GM19438 (cell line): ENCODE measurements at regions not wholly inside any gene's neighbourhood (a gene's known extent, or its start where the extent isn't known, plus 50 kb on each side); places are given as distances from the start of the nearest gene placed in this dataset.
"Not testable (repeated sequence)": the region's sequence is repeated elsewhere in the genome, so short reads cannot be mapped to it uniquely, and the experiment has no call there.

Source experiments
- ATAC-seq: cut with Tn5 transposase; IDR thresholded peaks from one replicate; pipeline ENCODE4 v1.9.1; 2021; ENCODE audit warnings: low read depth; ENCODE audit not compliant: unreplicated experiment

DNA sequence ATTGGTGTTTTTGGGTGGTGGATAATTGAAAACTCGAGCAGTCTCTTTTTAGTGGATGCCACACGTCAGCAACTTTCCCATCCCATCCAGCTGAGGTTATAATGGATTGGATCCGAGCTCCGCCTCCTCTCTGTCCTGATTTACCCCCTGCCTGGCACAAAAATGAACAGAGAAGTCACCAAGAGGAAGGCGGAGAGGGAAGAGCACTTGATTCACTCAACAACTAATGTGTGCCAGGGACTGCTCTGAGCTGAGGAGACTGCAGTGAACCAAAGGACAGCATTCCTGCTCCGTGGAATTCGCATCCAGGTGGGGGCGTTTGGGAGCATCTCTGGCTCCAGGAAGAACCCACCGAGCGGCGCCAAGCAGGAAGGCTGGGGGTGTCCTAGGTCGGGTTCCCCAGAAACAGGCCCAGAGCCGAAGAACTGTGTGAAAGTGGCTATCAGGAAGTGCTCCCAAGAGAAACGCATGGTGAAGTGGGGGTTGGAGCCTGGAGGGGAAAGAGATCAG lies 95.8 kb upstream of the NAA20 start:
- ATAC-seq, result no peak

- ATAC-seq, result not testable (repeated sequence)
Observed at GRCh38 chr20:19921829-19922228, 95.3 kb upstream of the NAA20 start.

- no peak for ATAC-seq
Observed at GRCh38 chr20:19922716-19923115, 94.4 kb upstream of the NAA20 start.

DNA sequence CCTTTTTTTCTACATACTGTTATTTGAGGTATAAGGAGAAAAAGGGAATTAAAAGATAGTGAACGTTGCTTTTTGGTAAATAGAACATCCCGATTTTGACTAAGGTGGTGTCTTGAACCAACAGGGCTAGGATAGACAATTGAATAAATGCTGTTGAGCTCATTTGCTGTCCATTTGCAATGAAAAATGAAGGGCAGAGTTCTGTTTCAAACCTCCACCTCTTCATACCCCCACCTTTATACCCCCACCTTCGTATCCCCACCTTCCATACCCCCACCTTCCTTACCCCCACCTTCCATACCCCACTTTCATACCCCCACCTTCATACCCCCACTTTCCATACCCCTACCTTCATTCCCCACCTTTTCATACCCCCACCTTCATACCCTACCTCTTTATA lies 93.4 kb upstream of the NAA20 start:
- no peak for ATAC-seq

DNA sequence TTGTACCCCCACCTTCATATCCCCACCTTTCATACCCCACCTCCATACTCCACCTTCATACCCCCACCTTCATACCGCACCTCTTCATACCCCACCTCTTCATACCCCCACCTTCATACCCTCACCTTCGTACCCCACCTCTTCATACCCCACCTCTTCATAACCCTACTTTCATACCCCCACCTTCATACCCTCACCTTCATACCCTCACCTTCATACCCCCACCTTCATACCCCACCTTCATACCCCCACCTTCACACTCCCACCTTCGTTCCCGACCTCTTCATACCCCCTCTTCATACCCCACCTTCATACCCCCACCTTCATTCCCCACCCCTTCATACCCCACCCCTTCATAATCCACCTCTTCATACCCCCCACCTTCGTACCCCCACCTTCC lies 92.9 kb upstream of the NAA20 start:
- no peak for ATAC-seq

DNA sequence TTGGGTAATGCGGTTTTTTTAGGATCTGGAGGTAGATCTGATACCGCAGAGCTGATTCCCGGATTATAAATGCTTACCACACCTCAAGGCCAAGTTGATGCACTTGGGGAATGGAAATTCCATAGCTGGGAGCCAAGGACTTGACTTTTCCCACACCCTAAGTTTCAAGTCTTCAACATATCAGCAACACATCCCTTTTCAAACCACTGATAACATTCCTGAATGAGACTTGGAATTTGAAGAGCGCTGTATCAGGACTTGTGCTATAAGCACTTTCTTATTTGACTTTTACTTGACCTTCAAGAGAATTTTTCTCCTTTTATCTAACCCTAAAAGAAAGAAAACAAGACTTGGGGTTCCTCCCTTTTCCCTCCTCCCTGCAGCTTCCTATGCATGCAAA lies 90.6 kb upstream of the NAA20 start:
- ATAC-seq, result no peak

- ATAC-seq, result no peak
Observed at GRCh38 chr20:19928328-19929011, 88.7 kb upstream of the NAA20 start.

- ATAC-seq, result no peak
Observed at GRCh38 chr20:19929012-19929360, 88.2 kb upstream of the NAA20 start.

DNA sequence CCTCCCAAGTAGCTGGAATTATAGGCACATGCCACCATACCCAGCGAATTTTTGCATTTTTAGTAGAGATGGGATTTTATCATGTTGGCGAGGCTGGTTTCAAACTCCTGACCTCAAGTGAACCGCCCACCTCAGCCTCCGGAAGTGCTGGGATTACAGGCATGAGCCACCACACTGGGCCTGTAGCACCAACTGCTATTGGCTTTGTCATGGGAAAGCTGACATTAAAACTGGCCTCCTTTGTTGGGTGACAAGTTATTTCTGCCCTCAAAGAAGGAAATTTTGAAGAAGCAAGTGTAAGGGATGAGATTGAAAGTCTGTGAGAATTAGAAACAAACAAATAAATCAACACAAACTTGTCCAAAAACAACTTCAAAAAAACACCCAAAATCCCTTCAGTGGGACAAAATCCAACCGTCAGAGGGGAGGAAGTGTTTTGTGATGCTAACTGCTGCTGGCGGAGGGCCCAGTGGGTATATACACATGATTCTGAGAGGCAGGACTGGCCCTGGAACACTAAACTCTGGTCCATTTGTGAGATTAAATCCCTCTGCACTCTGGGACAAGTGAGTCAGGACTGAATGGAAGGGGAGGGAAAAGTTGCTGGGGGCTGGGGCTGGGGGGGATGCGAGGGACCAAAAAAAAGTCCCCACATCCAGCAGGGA lies 87.5 kb upstream of the NAA20 start:
- no peak for ATAC-seq

DNA sequence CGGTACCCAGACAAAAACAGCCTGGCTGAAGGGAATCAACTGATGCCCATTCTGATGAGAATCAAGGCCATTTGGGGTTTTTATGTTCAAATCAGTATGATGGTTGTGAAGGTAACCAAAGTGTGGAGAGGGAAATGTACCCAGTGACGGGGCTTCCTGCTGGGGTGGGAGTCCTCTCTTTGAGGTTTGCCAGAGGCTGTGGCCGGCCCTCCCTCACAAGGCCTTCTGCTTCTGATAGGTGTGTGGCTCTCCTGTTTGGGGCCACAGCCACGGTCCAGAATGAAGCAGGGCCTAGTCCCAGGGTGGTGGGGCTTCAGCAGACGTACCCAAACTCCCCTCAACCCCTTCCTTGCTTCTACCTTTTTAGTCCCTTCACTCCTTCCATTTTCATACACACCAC lies 86.7 kb upstream of the NAA20 start:
- ATAC-seq, result no peak

GRCh38 chr20:19932170-19932667 lies 84.9 kb upstream of the NAA20 start:
- no peak for ATAC-seq

DNA sequence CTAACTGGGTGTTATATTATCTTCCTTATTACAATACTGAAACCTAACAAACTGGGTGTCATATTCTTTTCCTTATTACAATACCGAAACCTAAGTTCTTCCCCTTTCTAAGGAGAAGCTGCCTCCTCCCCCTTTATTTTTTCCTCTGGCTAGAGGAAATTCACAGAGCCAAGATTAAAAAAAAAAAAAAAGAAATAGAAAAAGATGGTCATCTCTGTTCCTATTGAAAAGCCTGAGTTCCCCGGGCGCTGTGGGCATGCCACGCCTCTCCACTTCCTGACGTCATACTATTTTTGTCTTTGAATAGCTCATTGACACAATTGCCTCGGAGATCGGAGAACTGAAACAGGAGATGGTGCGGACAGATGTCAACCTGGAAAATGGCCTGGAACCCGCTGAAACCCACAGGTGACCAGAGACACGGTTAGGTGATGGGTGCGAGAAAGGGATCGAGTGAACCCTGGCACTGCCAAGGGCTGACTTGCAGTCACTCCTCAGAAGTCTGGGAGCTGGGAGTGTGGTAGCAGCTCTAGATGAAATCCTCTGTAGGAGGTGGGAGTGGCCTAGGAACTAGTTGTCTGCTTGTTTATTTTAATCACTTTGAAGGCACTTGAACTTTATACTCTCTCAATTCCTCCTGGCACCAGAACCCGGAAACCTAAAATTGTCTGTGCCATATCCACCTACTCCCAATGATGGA lies 82.2 kb upstream of the NAA20 start:
- no peak for ATAC-seq

GRCh38 chr20:19935842-19936241 lies 81.3 kb upstream of the NAA20 start:
- no peak for ATAC-seq

GRCh38 chr20:19936466-19937200 lies 80.5 kb upstream of the NAA20 start:
- ATAC-seq, result no peak

- no peak for ATAC-seq
Observed at GRCh38 chr20:19937218-19937617, 79.9 kb upstream of the NAA20 start.

GRCh38 chr20:19937651-19938420 lies 79.3 kb upstream of the NAA20 start:
- ATAC-seq, result no peak

DNA sequence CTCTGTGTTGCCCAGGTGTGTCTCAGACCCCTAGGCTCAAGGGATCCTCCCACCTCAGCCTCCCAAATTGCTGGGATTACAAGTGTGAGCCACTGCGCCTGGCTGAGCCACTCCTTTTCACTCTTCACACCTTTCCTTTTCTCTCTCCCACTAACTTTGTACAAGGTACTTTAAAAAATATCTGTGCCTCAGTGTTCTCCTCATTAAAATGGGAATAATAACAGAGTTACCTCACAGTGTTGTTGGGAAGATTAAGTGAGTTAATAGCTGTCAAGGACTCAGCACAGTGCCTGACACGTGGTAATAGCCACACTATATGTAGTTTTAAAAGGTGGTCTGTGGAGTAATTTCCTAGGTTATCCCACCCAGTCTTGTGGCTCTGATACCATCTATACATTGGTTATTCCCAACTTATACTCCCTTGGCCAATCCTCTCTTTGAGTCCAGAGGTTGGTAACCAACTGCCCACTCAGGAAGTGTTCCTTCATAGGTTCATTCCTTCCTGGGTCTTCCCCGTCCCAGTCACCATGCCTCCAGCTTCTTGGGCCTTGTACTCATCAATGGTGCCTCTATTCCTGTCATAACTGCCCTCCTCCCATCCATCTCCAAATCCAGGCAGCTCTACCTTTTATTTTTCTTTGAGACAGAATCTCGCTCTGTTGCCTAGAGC lies 78.6 kb upstream of the NAA20 start:
- no peak for ATAC-seq

- ATAC-seq, result no peak
Observed at GRCh38 chr20:19940988-19941460, 76.1 kb upstream of the NAA20 start.

GRCh38 chr20:19942611-19943010 lies 74.6 kb upstream of the NAA20 start:
- no peak for ATAC-seq
